Fibroblast of pulmonary artery (primary cell): ENCODE measurements at regions not wholly inside any gene's neighbourhood (a gene's known extent, or its start where the extent isn't known, plus 50 kb on each side); places are given as distances from the start of the nearest gene placed in this dataset.

Experiments
- DNase-seq: peaks from one replicate; pipeline ENCODE4 v3.0.0-alpha.2; 2010; ENCODE audit warnings: low read depth
- H3K4me3 ChIP-seq: replicated peaks from 2 replicates; pipeline ENCODE4 v1.5.1; 2011; ENCODE audit warnings: low read depth, mild to moderate bottlenecking, control low read depth, low read length, moderate library complexity
- CTCF ChIP-seq: IDR thresholded peaks from 2 replicates; pipeline ENCODE4 v1.5.1; 2011; ENCODE audit warnings: mild to moderate bottlenecking, control low read depth, low read length, inconsistent platforms; ENCODE audit errors: missing control alignments

- H3K4me3 ChIP-seq, result no peak overlapping the region
- TF ChIP-seq CTCF, result no peak
- DNase-seq, result peak; percentile 89
Measured at GRCh38 chr13:106182404-106182803, 353.1 kb downstream of the EFNB2 start.

- no peak overlapping the region for H3K4me3 ChIP-seq
- DNase-seq, result no peak
- TF ChIP-seq CTCF, result no peak
Measured at GRCh38 chr13:106178816-106179215, 356.6 kb downstream of the EFNB2 start.

- DNase-seq, result no peak
- TF ChIP-seq CTCF, result no peak
- no peak overlapping the region for H3K4me3 ChIP-seq
Measured at GRCh38 chr13:106177146-106177545, 358.3 kb downstream of the EFNB2 start.

- DNase-seq, result peak; percentile 22
- no peak for TF ChIP-seq CTCF
- no peak overlapping the region for H3K4me3 ChIP-seq
Measured at GRCh38 chr13:106176117-106176516, 359.3 kb downstream of the EFNB2 start.

GRCh38 chr13:106173891-106174610 is 361.4 kb downstream of the EFNB2 start:
- no peak for TF ChIP-seq CTCF
- DNase-seq, result no peak
- H3K4me3 ChIP-seq, result no peak overlapping the region

GRCh38 chr13:106173346-106173745 is 362.1 kb downstream of the EFNB2 start:
- no peak for TF ChIP-seq CTCF
- no peak overlapping the region for H3K4me3 ChIP-seq
- no peak for DNase-seq
